SK-N-SH (cell line): ENCODE measurements at regions not wholly inside any gene's neighbourhood (a gene's known extent, or its start where the extent isn't known, plus 50 kb on each side); places are given as distances from the start of the nearest gene placed in this dataset.

ENCODE experiments used
- CTCF ChIA-PET: fragments of 300-600, 350-600 bp; formaldehyde crosslinking; extraction: SDS; loops from one replicate; lab custom pipeline; 2021; lab: Yijun Ruan, JAX
- POLR2A ChIA-PET: fragments of 350-600 bp; sonication (Branson Sonifier 250); formaldehyde crosslinking; extraction: SDS; loops from one replicate; lab custom pipeline; 2020; ENCODE audit warnings: antibody characterized with exemption, inconsistent platforms; lab: Yijun Ruan, JAX
- DNase-seq: peaks from one replicate; pipeline ENCODE4 v3.0.0; 2012
- H2AFZ ChIP-seq: fragments of 200-600 bp; sonication (generic); 2 replicates; pipeline ENCODE4 v1.8.1; 2016; ENCODE audit warnings: antibody characterized with exemption, mild to moderate bottlenecking, low read depth
- H3F3A ChIP-seq: fragments of 200-600 bp; sonication (generic); replicated peaks from 2 replicates; pipeline ENCODE3; 2016; ENCODE audit warnings: antibody characterized with exemption, mild to moderate bottlenecking; ENCODE audit not compliant: insufficient read depth
- H3K27ac ChIP-seq, 2 experiments: fragments of 200-500 bp in 1 of 2; fragments of 200-600 bp in 1 of 2; sonication (Bioruptor generic) in 1 of 2; sonication (generic), shearing (Covaris generic) in 1 of 2; 2 replicates each; pipeline versions ENCODE4 v1.5.1 to v1.6.1; 2014 to 2016; ENCODE audit warnings: low read depth in 2 of 2, inconsistent platforms in 1 of 2, low read length in 1 of 2, mild to moderate bottlenecking in 1 of 2, mixed read lengths in 1 of 2
- H3K27me3 ChIP-seq: fragments of 200-600 bp; sonication (generic), shearing (Covaris generic); 2 replicates; pipeline ENCODE4 v1.6.1; 2016; ENCODE audit warnings: mixed run types; ENCODE audit not compliant: insufficient read depth
- H3K36me3 ChIP-seq, 2 experiments: fragments of 200-500 bp in 1 of 2; fragments of 200-600 bp in 1 of 2; sonication (Bioruptor generic) in 1 of 2; sonication (generic) in 1 of 2; replicated peaks in 1 of 2; 2 replicates each; pipeline versions ENCODE3 to v1.5.1; 2014 to 2016; ENCODE audit warnings: low read length in 1 of 2, mild to moderate bottlenecking in 1 of 2; ENCODE audit not compliant: insufficient read depth in 2 of 2, control insufficient read depth in 1 of 2
- H3K4me1 ChIP-seq, 2 experiments: fragments of 200-500 bp in 1 of 2; fragments of 200-600 bp in 1 of 2; sonication (Bioruptor generic) in 1 of 2; sonication (generic), shearing (Covaris generic) in 1 of 2; 2 replicates each; pipeline versions ENCODE4 v1.5.1 to v1.6.1; 2014 to 2016; ENCODE audit warnings: low read depth in 1 of 2, low read length in 1 of 2, mixed run types in 1 of 2; ENCODE audit not compliant: insufficient read depth in 2 of 2, control insufficient read depth in 1 of 2
- H3K4me2 ChIP-seq: fragments of 200-600 bp; sonication (generic), shearing (Covaris generic); 2 replicates; pipeline ENCODE4 v1.6.1; 2017; ENCODE audit warnings: mixed run types
- H3K4me3 ChIP-seq, 2 experiments: fragments of 200-500 bp in 1 of 2; fragments of 200-600 bp in 1 of 2; sonication (Bioruptor generic) in 1 of 2; sonication (generic), shearing (Covaris generic) in 1 of 2; 2 replicates each; pipeline versions ENCODE4 v1.5.1 to v1.8.1; 2014 to 2016; ENCODE audit warnings: low read depth in 2 of 2, inconsistent platforms in 1 of 2, low read length in 1 of 2, mild to moderate bottlenecking in 1 of 2, mixed read lengths in 1 of 2, moderate library complexity in 1 of 2
- H3K79me2 ChIP-seq: fragments of 200-600 bp; sonication (generic); 2 replicates; pipeline ENCODE4 v1.8.1; 2017; ENCODE audit warnings: mild to moderate bottlenecking; ENCODE audit not compliant: insufficient read depth
- H3K9ac ChIP-seq: fragments of 200-600 bp; sonication (generic); 2 replicates; pipeline ENCODE4 v1.6.1; 2017; ENCODE audit warnings: mixed run types
- H3K9me2 ChIP-seq: fragments of 200-600 bp; sonication (generic); 2 replicates; pipeline ENCODE4 v1.6.1; 2017; ENCODE audit warnings: mixed run types
- H3K9me3 ChIP-seq: fragments of 200-600 bp; sonication (generic); 2 replicates; pipeline ENCODE4 v1.6.1; 2017; ENCODE audit warnings: mixed run types, mild to moderate bottlenecking, moderate library complexity
- H4K20me1 ChIP-seq: fragments of 200-600 bp; sonication (generic); 2 replicates; pipeline ENCODE4 v1.6.1; 2017; ENCODE audit warnings: mild to moderate bottlenecking, mixed run types; ENCODE audit not compliant: insufficient read depth
- CHD2 ChIP-seq: fragments of 150-350 bp; IDR thresholded peaks from 2 replicates; pipeline ENCODE4 v1.6.1; 2018; ENCODE audit warnings: low read length; ENCODE audit not compliant: partially characterized antibody
- EP300 ChIP-seq, 2 experiments: IDR thresholded peaks; 2 replicates each; pipeline versions ENCODE4 v1.4.0 to v1.6.1; 2012; ENCODE audit warnings: borderline replicate concordance in 1 of 2, low read depth in 1 of 2, low read length in 1 of 2
- FOXJ3 ChIP-seq: sonication (generic); formaldehyde crosslinking; IDR thresholded peaks from 2 replicates; pipeline ENCODE4 v1.5.1; 2020; ENCODE audit warnings: mild to moderate bottlenecking, missing genetic modification reagents
- FOXM1 ChIP-seq: IDR thresholded peaks from 2 replicates; pipeline ENCODE4 v1.4.0; 2012; ENCODE audit warnings: low read depth, mild to moderate bottlenecking
- GATA2 ChIP-seq: sonication (generic); formaldehyde crosslinking; IDR thresholded peaks from 2 replicates; pipeline ENCODE4 v1.5.0; 2020; ENCODE audit warnings: mild to moderate bottlenecking, missing genetic modification reagents
- JUND ChIP-seq: IDR thresholded peaks from 2 replicates; pipeline ENCODE4 v1.4.0; 2012
- MEF2A ChIP-seq: IDR thresholded peaks from 2 replicates; pipeline ENCODE4 v1.4.0; 2012; ENCODE audit warnings: low read depth, borderline replicate concordance
- MXI1 ChIP-seq: IDR thresholded peaks from 2 replicates; pipeline ENCODE4 v1.6.1; 2012; ENCODE audit warnings: mild to moderate bottlenecking, low read depth, low read length, improper control_type of control experiment
- NRF1 ChIP-seq: IDR thresholded peaks from 2 replicates; pipeline ENCODE4 v1.6.1; 2012; ENCODE audit warnings: low read depth, mild to moderate bottlenecking, low read length
- PBX3 ChIP-seq: IDR thresholded peaks from 2 replicates; pipeline ENCODE4; 2012
- RAD21 ChIP-seq: IDR thresholded peaks from 2 replicates; pipeline ENCODE4 v1.6.1; 2012; ENCODE audit warnings: mild to moderate bottlenecking, low read length
- RCOR1 ChIP-seq: fragments of 150-350 bp; IDR thresholded peaks from 2 replicates; pipeline ENCODE4 v1.6.1; 2017; ENCODE audit warnings: antibody characterized with exemption, low read length
- RFX5 ChIP-seq: IDR thresholded peaks from 2 replicates; pipeline ENCODE4 v1.6.1; 2012; ENCODE audit warnings: mild to moderate bottlenecking, improper control_type of control experiment, low read length
- SIN3A ChIP-seq: IDR thresholded peaks from 2 replicates; pipeline ENCODE4 v1.6.1; 2012; ENCODE audit warnings: low read depth, mild to moderate bottlenecking, low read length, moderate library complexity, borderline replicate concordance
- TCF12 ChIP-seq: IDR thresholded peaks from 2 replicates; pipeline ENCODE4 v1.4.0; 2012
- TEAD4 ChIP-seq: IDR thresholded peaks from 2 replicates; pipeline ENCODE4 v1.4.0; 2012; ENCODE audit warnings: mild to moderate bottlenecking, borderline replicate concordance; ENCODE audit not compliant: insufficient read depth
- USF1 ChIP-seq: IDR thresholded peaks from 2 replicates; pipeline ENCODE4 v1.4.0; 2012; ENCODE audit warnings: low read depth, borderline replicate concordance
- YY1 ChIP-seq: IDR thresholded peaks from 2 replicates; pipeline ENCODE4 v1.4.0; 2012; ENCODE audit warnings: low read depth, mild to moderate bottlenecking
- ZBTB33 ChIP-seq: IDR thresholded peaks from 2 replicates; pipeline ENCODE4 v1.4.0; 2012; ENCODE audit warnings: low read depth, borderline replicate concordance
- WGBS: methylation state at CpG from one replicate; pipeline ENCODE4 v1.1.6; 2017; ENCODE audit warnings: low lambda C conversion rate; 5-methylcytosine and 5-hydroxymethylcytosine counted together

GRCh38 chr4:31617667-31618066, 897.5 kb downstream of the PCDH7 start:
- Histone ChIP-seq H3K79me2 (no peaks in the 10 kb centered on the region; the same call in 1 of the 2 replicates), H3K9ac (no peak overlapping the region), H3K4me1 (no peaks in the 10 kb centered on the region; a peak in 1 of 4 replicates), H3K27ac (no peak overlapping the region), H2AFZ (no peak overlapping the region), H3K9me2 (no peaks in the 10 kb centered on the region), H3K4me2 (no peak overlapping the region), H3K9me3 (no peaks in the 10 kb centered on the region), H4K20me1 (no peaks in the 10 kb centered on the region), H3K27me3 (no peaks in the 10 kb centered on the region), H3F3A (no peaks in the 10 kb centered on the region), H3K4me3 (no peak overlapping the region), H3K36me3 (no peaks in the 10 kb centered on the region)
- ChIA-PET POLR2A (no interaction called here), CTCF (no interaction called here)
- 0% methylated on average over 1 of the region's 1 CpG for WGBS
- no peak for TF ChIP-seq PBX3
- TF ChIP-seq SIN3A, result no peak
- TF ChIP-seq FOXM1, result no peak
- no peak for TF ChIP-seq RFX5
- TF ChIP-seq YY1, result no peak
- TF ChIP-seq RAD21, result no peak
- TF ChIP-seq GATA2, result no peak
- TF ChIP-seq CHD2, result no peak
- TF ChIP-seq TEAD4, result no peak
- TF ChIP-seq MXI1, result no peak
- no peak for TF ChIP-seq TCF12
- TF ChIP-seq EP300 (IDR thresholded peaks at IDR 0.05; ENCODE audit: borderline replicate concordance in 1 of 2, low read depth in 1 of 2, low read length in 1 of 2), result no peak
- no peak for TF ChIP-seq MEF2A
- no peak for DNase-seq

GRCh38 chr4:31620476-31620875, 900.3 kb downstream of the PCDH7 start:
- 0% methylated on average over 2 of the region's 2 CpGs for WGBS
- no peaks in the 10 kb centered on the region for H3K9me2 ChIP-seq
- POLR2A ChIA-PET, result no interaction called here

More at GRCh38 chr4:31620476-31620875, 900.3 kb downstream of the PCDH7 start:
- H4K20me1 ChIP-seq, result no peaks in the 10 kb centered on the region
- TF ChIP-seq USF1 (no peak), FOXJ3 (no peak), SIN3A (no peak), JUND (no peak), ZBTB33 (no peak), PBX3 (no peak), RCOR1 (no peak), NRF1 (no peak), FOXM1 (no peak)
- no peak overlapping the region for H3K9ac ChIP-seq
- H3K4me3 ChIP-seq, result no peak overlapping the region
- H2AFZ ChIP-seq, result no peak overlapping the region
- H3K79me2 ChIP-seq, result no peaks in the 10 kb centered on the region; the same call in 1 of the 2 replicates
- DNase-seq, result no peak
- no peaks in the 10 kb centered on the region for H3K36me3 ChIP-seq
- CTCF ChIA-PET, result interaction anchor here (0.8 kb wide), 1 partner anchor 9 kb away, joined by 3 read pairs; no protein-coding TSS in a partner anchor
- no peaks in the 10 kb centered on the region for H3K27me3 ChIP-seq
- no peak overlapping the region for H3K4me2 ChIP-seq
- no peaks in the 10 kb centered on the region for H3F3A ChIP-seq
- no peaks in the 10 kb centered on the region; a peak in 1 of 4 replicates for H3K4me1 ChIP-seq
- H3K9me3 ChIP-seq, result no peaks in the 10 kb centered on the region
- no peak overlapping the region for H3K27ac ChIP-seq
